ENCODE measurements at regions not wholly inside any gene's neighbourhood (a gene's known extent, or its start where the extent isn't known, plus 50 kb on each side); places are given as distances from the start of the nearest gene placed in this dataset.

- Histone ChIP-seq H3K4me3 (no peak overlapping the region), H3K9me3 (no peaks in the 10 kb centered on the region), H3K4me1 (no peaks in the 10 kb centered on the region), H3K27me3 (no peaks in the 10 kb centered on the region), H3K27ac (no peak overlapping the region), H3K36me3 (no peaks in the 10 kb centered on the region)
- intact Hi-C loops (cut with DNase I; ENCODE audit: low total_unique reads): no loop called here
- 50 to 56% methylated on average over 1 to 2 of the region's 2 CpGs for WGBS, 2 donors (ENCODE audit: low coverage in 1 of 2)
- no peak for DNase-seq
- no peak for TF ChIP-seq POLR2A (IDR thresholded peaks at IDR 0.05)
- TF ChIP-seq POLR2AphosphoS5 (IDR thresholded peaks at IDR 0.05): no peak
- no peak for TF ChIP-seq EP300 (IDR thresholded peaks at IDR 0.05; ENCODE audit: low read depth)
- TF ChIP-seq, protein P1, sequence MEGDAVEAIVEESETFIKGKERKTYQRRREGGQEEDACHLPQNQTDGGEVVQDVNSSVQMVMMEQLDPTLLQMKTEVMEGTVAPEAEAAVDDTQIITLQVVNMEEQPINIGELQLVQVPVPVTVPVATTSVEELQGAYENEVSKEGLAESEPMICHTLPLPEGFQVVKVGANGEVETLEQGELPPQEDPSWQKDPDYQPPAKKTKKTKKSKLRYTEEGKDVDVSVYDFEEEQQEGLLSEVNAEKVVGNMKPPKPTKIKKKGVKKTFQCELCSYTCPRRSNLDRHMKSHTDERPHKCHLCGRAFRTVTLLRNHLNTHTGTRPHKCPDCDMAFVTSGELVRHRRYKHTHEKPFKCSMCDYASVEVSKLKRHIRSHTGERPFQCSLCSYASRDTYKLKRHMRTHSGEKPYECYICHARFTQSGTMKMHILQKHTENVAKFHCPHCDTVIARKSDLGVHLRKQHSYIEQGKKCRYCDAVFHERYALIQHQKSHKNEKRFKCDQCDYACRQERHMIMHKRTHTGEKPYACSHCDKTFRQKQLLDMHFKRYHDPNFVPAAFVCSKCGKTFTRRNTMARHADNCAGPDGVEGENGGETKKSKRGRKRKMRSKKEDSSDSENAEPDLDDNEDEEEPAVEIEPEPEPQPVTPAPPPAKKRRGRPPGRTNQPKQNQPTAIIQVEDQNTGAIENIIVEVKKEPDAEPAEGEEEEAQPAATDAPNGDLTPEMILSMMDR (IDR thresholded peaks at IDR 0.05): no peak
- in situ Hi-C loops (cut with MboI; ENCODE audit: low pct_ligation_motif_present in 1 of 4, low pct_unique_long_range_greater_than_20kb in 1 of 4, low sequenced_read_pairs in 3 of 4): no loop called here
Observed at GRCh38 chr9:79242489-79242888, 329.3 kb upstream of the TLE4 start.

GRCh38 chr9:79246170-79246569 lies 325.6 kb upstream of the TLE4 start:
- WGBS, 2 donors (ENCODE audit: low coverage in 1 of 2): 64 to 80% methylated on average over 1 of the region's 1 CpG
- in situ Hi-C loops (cut with MboI; ENCODE audit: low pct_ligation_motif_present in 1 of 4, low pct_unique_long_range_greater_than_20kb in 1 of 4, low sequenced_read_pairs in 3 of 4) (no loop called here), intact Hi-C loops (cut with DNase I; ENCODE audit: low total_unique reads) (no loop called here)

DNA sequence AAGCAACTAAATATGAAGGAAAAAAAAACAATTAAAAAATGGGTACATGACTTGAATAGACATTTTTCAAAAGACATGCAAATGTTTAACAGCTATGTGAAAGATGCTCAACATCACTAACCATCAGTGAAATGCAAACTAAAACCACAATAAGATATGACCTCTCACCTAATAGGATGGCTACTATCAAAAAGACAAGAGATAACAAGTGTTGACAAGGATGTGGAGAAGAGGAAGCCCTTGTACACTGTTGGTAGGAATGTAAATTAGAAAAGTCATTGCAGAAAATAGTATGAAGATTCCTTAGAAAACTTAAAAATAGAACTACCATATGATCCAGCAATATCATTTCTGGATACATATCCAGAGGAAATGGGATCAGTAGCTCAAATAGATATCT lies 324.7 kb upstream of the TLE4 start:
- intact Hi-C loops (cut with DNase I; ENCODE audit: low total_unique reads) (no loop called here), in situ Hi-C loops (cut with MboI; ENCODE audit: low pct_ligation_motif_present in 1 of 4, low pct_unique_long_range_greater_than_20kb in 1 of 4, low sequenced_read_pairs in 3 of 4) (no loop called here)
- no peak overlapping the region for H3K27ac ChIP-seq
- H3K4me1 ChIP-seq: no peaks in the 10 kb centered on the region
- no peaks in the 10 kb centered on the region for H3K9me3 ChIP-seq
- no peaks in the 10 kb centered on the region for H3K27me3 ChIP-seq
- TF ChIP-seq, protein P1 (IDR thresholded peaks at IDR 0.05): no peak
- TF ChIP-seq EP300 (IDR thresholded peaks at IDR 0.05; ENCODE audit: low read depth): no peak
- no peak for TF ChIP-seq POLR2AphosphoS5 (IDR thresholded peaks at IDR 0.05)
- no peak for TF ChIP-seq POLR2A (IDR thresholded peaks at IDR 0.05)
- DNase-seq: no peak
- no peaks in the 10 kb centered on the region for H3K36me3 ChIP-seq
- no peak overlapping the region for H3K4me3 ChIP-seq

More at GRCh38 chr9:79246170-79246569, 325.6 kb upstream of the TLE4 start:
- Histone ChIP-seq H3K9me3 (no peaks in the 10 kb centered on the region), H3K27ac (no peak overlapping the region), H3K36me3 (no peaks in the 10 kb centered on the region), H3K4me3 (no peak overlapping the region), H3K4me1 (no peaks in the 10 kb centered on the region), H3K27me3 (no peaks in the 10 kb centered on the region)
- TF ChIP-seq POLR2A (IDR thresholded peaks at IDR 0.05): no peak
- DNase-seq: no peak

- no peaks in the 10 kb centered on the region for H3K36me3 ChIP-seq
- in situ Hi-C loops (cut with MboI; ENCODE audit: low pct_ligation_motif_present in 1 of 4, low pct_unique_long_range_greater_than_20kb in 1 of 4, low sequenced_read_pairs in 3 of 4): no loop called here
- 72 to 100% methylated on average over 1 of the region's 1 CpG for WGBS, 2 donors (ENCODE audit: low coverage in 1 of 2)
Observed at GRCh38 chr9:79250806-79251205, 321.0 kb upstream of the TLE4 start.

More at GRCh38 chr9:79250806-79251205, 321.0 kb upstream of the TLE4 start:
- peaks cover 9% of the 10 kb centered on the region for H3K27me3 ChIP-seq
- no peaks in the 10 kb centered on the region for H3K9me3 ChIP-seq
- H3K4me3 ChIP-seq: no peak overlapping the region
- no peak overlapping the region for H3K27ac ChIP-seq
- no peak for TF ChIP-seq EP300 (IDR thresholded peaks at IDR 0.05; ENCODE audit: low read depth)
- TF ChIP-seq, protein P1 (IDR thresholded peaks at IDR 0.05): no peak
- no peak for TF ChIP-seq POLR2AphosphoS5 (IDR thresholded peaks at IDR 0.05)
- TF ChIP-seq POLR2A (IDR thresholded peaks at IDR 0.05): no peak
- DNase-seq: no peak
- intact Hi-C loops (cut with DNase I; ENCODE audit: low total_unique reads): no loop called here
- no peaks in the 10 kb centered on the region for H3K4me1 ChIP-seq

All from transverse colon (tissue), 4 donors.